SU-DHL-6 (cell line): ENCODE measurements at regions not wholly inside any gene's neighbourhood (a gene's known extent, or its start where the extent isn't known, plus 50 kb on each side); places are given as distances from the start of the nearest gene placed in this dataset.

ENCODE experiments used
- CTCF ChIP-seq: fragments of 200-600 bp; sonication (generic); IDR thresholded peaks from one replicate; pipeline ENCODE4 v1.5.1; 2017; ENCODE audit warnings: antibody characterized with exemption, mild to moderate bottlenecking, low read length, moderate library complexity; ENCODE audit not compliant: insufficient read depth, poor library complexity, severe bottlenecking
- EZH2phosphoT487 ChIP-seq: fragments of 200-600 bp; sonication (generic), shearing (Covaris generic); conservative IDR thresholded peaks from 2 replicates; pipeline ENCODE4 v1.6.1; 2018; ENCODE audit warnings: mild to moderate bottlenecking, antibody characterized with exemption, low read length, moderate library complexity, mixed read lengths

- TF ChIP-seq CTCF = no peak
- no peak for TF ChIP-seq EZH2phosphoT487
Observed at GRCh38 chr2:191543708-191544107, 134.2 kb upstream of the NABP1 start.
